Retinal pigment epithelial cell (primary cell): ENCODE measurements at regions not wholly inside any gene's neighbourhood (a gene's known extent, or its start where the extent isn't known, plus 50 kb on each side); places are given as distances from the start of the nearest gene placed in this dataset.
"Not testable (repeated sequence)": the region's sequence is repeated elsewhere in the genome, so short reads cannot be mapped to it uniquely, and the experiment has no call there.

Experiments
- DNase-seq: peaks from one replicate; pipeline ENCODE4 v3.0.0-alpha.2; 2010; ENCODE audit warnings: low read depth
- H3K4me3 ChIP-seq: 2 replicates; pipeline ENCODE4 v1.5.1; 2011; ENCODE audit warnings: mild to moderate bottlenecking, low read length, control low read depth, moderate library complexity
- TF ChIP-seq, protein P1 (sequence below): conservative IDR thresholded peaks from 2 replicates; pipeline ENCODE4 v1.5.1; 2011; ENCODE audit warnings: low read depth, low read length, control low read depth, inconsistent platforms

DNA sequence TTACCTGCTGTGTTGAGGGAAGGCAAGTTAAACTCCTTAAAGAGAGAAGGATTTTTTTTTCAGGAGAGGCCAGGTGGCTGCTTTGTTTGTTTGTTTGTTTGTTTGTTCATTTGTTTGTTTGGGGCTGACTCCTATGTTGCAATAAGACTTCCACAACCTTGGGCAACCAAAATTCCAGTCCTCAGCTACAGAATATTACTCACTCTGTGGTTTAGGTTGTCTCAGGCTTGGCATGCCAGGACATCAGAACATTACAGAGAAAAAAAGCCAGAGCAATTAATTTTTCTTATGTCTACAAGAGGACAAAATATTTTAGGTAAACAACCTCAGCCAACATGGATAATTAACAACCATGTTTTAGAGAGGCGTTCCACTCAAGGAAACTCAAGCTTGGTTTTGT is 156.7 kb upstream of the ATP11B start:
- no peak overlapping the region for H3K4me3 ChIP-seq
- TF ChIP-seq, protein P1, sequence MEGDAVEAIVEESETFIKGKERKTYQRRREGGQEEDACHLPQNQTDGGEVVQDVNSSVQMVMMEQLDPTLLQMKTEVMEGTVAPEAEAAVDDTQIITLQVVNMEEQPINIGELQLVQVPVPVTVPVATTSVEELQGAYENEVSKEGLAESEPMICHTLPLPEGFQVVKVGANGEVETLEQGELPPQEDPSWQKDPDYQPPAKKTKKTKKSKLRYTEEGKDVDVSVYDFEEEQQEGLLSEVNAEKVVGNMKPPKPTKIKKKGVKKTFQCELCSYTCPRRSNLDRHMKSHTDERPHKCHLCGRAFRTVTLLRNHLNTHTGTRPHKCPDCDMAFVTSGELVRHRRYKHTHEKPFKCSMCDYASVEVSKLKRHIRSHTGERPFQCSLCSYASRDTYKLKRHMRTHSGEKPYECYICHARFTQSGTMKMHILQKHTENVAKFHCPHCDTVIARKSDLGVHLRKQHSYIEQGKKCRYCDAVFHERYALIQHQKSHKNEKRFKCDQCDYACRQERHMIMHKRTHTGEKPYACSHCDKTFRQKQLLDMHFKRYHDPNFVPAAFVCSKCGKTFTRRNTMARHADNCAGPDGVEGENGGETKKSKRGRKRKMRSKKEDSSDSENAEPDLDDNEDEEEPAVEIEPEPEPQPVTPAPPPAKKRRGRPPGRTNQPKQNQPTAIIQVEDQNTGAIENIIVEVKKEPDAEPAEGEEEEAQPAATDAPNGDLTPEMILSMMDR: no peak
- no peak for DNase-seq

DNA sequence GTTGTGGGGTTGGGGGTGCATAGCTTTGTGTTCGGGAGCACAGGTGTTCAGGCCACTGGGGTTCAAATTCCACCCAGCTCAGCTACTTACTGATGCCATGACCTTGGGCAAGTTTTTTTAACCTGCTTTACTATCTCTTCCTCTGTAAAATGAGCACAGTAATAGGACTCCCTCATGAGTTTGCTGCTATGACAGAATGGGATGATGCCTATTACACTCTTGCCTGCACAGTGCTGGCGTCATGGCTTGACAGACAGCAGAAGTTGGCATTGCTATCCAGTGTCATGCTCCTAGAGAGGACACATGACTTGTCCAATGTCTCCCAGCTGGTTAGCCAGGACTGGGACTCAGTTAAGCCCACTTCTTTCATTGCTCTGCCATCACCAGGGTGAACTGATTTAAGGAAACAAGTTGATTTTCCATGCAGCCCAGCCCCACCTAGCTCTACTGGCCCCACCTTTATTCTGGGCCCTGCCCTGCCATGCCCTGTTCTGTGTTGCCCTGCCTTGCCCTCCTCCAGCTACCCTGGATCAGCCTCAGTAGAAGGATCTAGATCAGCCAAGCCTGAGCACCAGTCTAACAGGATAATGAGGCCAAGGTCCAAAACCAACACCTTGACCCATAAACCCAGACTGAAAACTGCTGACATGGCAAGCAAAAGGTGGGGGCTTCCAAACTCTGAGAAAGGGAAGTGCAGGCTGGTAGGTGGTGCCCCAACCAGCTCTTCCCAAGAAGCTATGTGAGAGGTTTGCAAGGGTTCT is 155.8 kb upstream of the ATP11B start:
- H3K4me3 ChIP-seq: no peak overlapping the region
- TF ChIP-seq, protein P1: no peak
- DNase-seq: no peak

DNA sequence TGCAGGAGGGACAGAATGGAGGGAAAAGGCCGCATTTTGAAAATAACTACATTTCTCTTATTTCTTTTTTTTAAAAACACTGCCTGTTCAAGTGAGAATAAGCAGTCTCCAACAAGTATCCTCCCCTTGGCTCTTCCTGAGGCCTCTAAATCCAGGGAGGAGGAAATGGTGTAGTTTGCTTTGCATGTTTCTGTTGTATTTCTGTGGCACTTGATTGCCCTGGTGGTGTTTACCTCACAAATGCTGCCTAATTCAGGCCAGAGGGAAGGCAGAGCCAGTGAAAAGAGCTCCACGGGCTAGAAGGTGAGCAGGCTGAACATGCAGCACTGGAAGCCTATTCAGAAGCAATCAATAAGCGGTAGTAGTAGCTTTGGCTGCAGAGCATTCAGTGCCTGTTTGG is 149.3 kb upstream of the ATP11B start:
- H3K4me3 ChIP-seq: no peak overlapping the region
- no peak for DNase-seq
- TF ChIP-seq, protein P1: no peak

DNA sequence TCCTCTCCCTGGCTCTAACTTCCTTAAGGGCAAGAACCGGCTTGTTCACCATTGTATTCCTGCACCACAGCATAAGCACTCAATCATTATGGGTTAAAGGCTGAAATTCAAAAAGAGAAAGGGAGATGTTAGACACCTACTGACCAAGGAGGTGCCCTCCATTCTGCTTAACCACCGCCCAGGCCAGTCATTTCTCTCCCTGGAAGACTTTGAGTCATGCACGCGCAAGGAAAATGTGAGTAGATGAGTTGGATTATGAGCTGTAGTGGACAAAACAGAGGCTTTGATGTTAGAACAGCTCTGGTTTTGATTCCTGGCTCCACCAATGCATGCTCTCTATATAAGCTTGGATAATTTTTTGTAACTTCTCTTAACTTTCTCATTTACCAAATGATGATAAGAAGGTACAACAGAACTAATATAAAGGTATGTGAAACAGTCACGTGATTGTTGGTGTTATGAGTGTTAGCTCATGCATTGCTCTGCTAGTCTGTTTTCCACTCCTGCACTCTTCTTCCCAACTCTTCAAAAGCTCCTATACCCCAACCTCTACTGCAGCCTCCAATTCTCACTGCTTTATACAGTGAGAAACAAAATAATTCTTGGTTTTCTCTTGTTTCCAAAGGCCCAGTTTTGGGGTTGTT is 148.4 kb upstream of the ATP11B start:
- no peak for DNase-seq
- H3K4me3 ChIP-seq: no peak overlapping the region
- TF ChIP-seq, protein P1: no peak

DNA sequence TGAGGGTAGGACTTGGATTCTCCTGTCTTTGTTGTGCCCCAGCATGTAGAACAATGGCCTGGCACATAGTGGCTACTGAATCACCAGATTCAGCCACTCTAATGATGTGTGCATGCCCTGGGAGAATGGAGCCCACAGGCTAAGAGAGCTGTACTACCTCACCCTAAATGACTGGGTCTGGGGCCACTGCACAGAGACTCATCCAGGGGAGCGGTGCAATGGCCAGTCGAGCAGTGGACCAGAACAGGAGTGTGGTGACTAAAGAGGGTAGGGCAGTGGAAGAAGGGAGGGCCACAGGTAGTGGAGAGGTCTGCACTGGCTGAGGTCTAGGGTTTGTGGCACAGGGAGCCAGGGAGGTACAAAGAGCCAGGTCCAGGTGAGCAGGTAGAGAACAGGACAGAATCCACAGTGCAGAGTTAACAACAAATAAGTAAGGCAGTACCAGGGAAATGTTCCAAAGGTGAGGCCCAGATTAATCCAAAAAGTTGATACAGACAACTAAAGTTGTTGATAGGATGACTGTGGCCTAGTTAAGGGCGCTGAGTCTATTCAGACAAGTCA is 142.7 kb upstream of the ATP11B start:
- TF ChIP-seq, protein P1: no peak
- no peak for DNase-seq
- no peak overlapping the region for H3K4me3 ChIP-seq

DNA sequence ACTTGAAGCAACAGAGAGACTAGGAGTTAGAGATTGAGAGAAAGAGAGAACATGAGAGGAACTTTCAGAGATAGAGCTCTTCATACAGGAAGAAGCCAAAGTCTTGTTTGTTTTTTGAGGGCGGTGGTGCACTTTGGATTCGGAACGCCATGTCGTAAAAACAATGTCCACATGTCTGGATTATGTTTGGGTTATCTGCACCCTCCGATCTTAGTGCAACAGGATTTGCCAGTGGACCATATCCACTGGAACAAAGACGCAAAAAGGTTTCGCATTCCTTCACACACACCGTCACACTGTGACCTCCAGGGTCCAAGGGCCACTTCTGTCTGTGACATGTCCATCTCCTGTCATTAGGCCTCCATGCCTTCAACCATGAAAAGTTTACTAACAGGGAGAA is 141.8 kb upstream of the ATP11B start:
- DNase-seq: no peak
- TF ChIP-seq, protein P1: no peak
- no peak overlapping the region for H3K4me3 ChIP-seq

DNA sequence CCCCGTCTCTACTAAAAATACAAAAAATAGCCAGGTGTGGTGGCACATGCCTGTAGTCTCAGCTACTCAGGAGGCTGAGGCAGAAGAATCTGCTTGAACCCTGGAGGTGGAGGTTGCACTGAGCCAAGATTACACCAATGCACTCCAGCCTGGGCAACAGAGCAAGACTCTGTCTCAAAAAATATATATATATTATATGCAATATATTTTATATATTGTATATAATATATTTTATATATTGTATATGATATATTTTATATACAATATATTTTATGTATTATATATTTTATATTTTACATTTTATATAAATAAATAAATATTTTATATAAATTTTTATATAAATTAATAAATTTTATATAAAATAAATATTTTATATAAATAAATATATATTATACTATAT is 140.2 kb upstream of the ATP11B start:
- not testable (repeated sequence) for H3K4me3 ChIP-seq, DNase-seq
